GM19467 (cell line): ENCODE measurements at regions not wholly inside any gene's neighbourhood (a gene's known extent, or its start where the extent isn't known, plus 50 kb on each side); places are given as distances from the start of the nearest gene placed in this dataset.
"Not testable (repeated sequence)": the region's sequence is repeated elsewhere in the genome, so short reads cannot be mapped to it uniquely, and the experiment has no call there.

ENCODE experiments used
- ATAC-seq: cut with Tn5 transposase; IDR thresholded peaks from one replicate; pipeline ENCODE4 v1.9.1; 2021; ENCODE audit warnings: mild to moderate bottlenecking, moderate library complexity; ENCODE audit not compliant: unreplicated experiment

GRCh38 chr21:5101749-5102148 is 5419.6 kb upstream of the TPTE start:
- not testable (repeated sequence) for ATAC-seq

GRCh38 chr21:5103880-5104561 is 5417.4 kb upstream of the TPTE start:
- ATAC-seq = not testable (repeated sequence)

GRCh38 chr21:5104562-5104928 is 5416.8 kb upstream of the TPTE start:
- ATAC-seq = not testable (repeated sequence)

- ATAC-seq = peak; percentile 38
Measured at GRCh38 chr21:5105939-5106708, 5415.3 kb upstream of the TPTE start.

- peak; percentile 34 for ATAC-seq
Measured at GRCh38 chr21:5106767-5107464, 5414.5 kb upstream of the TPTE start.

- not testable (repeated sequence) for ATAC-seq
Measured at GRCh38 chr21:5107637-5108036, 5413.7 kb upstream of the TPTE start.

- not testable (repeated sequence) for ATAC-seq
Measured at GRCh38 chr21:5108048-5108775, 5413.2 kb upstream of the TPTE start.

- ATAC-seq = not testable (repeated sequence)
Measured at GRCh38 chr21:5111197-5111596, 5410.2 kb upstream of the TPTE start.

GRCh38 chr21:5113092-5113491 is 5408.3 kb upstream of the TPTE start:
- ATAC-seq = not testable (repeated sequence)

- not testable (repeated sequence) for ATAC-seq
Measured at GRCh38 chr21:5114468-5114867, 5406.9 kb upstream of the TPTE start.

- not testable (repeated sequence) for ATAC-seq
Measured at GRCh38 chr21:5114893-5115645, 5406.3 kb upstream of the TPTE start.

- not testable (repeated sequence) for ATAC-seq
Measured at GRCh38 chr21:5115646-5116343, 5405.6 kb upstream of the TPTE start.

- ATAC-seq = not testable (repeated sequence)
Measured at GRCh38 chr21:5116344-5117123, 5404.8 kb upstream of the TPTE start.

- not testable (repeated sequence) for ATAC-seq
Measured at GRCh38 chr21:5117135-5117534, 5404.2 kb upstream of the TPTE start.

- peak; percentile 17 for ATAC-seq
Measured at GRCh38 chr21:5117666-5118295, 5403.6 kb upstream of the TPTE start.

- peak; percentile 38 for ATAC-seq
Measured at GRCh38 chr21:5118296-5118679, 5403.1 kb upstream of the TPTE start.

GRCh38 chr21:5119179-5119578 is 5402.2 kb upstream of the TPTE start:
- not testable (repeated sequence) for ATAC-seq

GRCh38 chr21:5121399-5121798 is 5400.0 kb upstream of the TPTE start:
- ATAC-seq = not testable (repeated sequence)
